PC-3 (cell line): ENCODE measurements at regions not wholly inside any gene's neighbourhood (a gene's known extent, or its start where the extent isn't known, plus 50 kb on each side); places are given as distances from the start of the nearest gene placed in this dataset.
"Not testable (repeated sequence)": the region's sequence is repeated elsewhere in the genome, so short reads cannot be mapped to it uniquely, and the experiment has no call there.

ENCODE experiments used
- ATAC-seq: fragments of 200-7000 bp; cut with Tn5 transposase; 2 replicates; pipeline ENCODE4 v1.9.1; 2020; ENCODE audit warnings: mild to moderate bottlenecking, moderate library complexity
- BruUV-seq: library from RNA; stranded (reverse); fragments of 400-500 nt; replicated peaks from 2 replicates; lab custom pipeline; 2021; lab: Mats Ljungman, UMichigan
- CTCF ChIA-PET: fragments of 300-600 bp; sonication (Branson Sonifier 250); formaldehyde crosslinking; loops from one replicate; lab custom pipeline; 2022; ENCODE audit warnings: antibody characterized with exemption; lab: Charles Lee
- POLR2A ChIA-PET: fragments of 300-600 bp; sonication (Branson Sonifier 250); formaldehyde crosslinking; loops from one replicate; lab custom pipeline; 2022; ENCODE audit warnings: antibody characterized with exemption; ENCODE audit not compliant: unreplicated experiment; lab: Charles Lee
- DNase-seq: peaks from one replicate; pipeline ENCODE4 v3.0.0-alpha.2; 2015
- H2AFZ ChIP-seq: fragments of 300-600 bp; sonication (generic); 2 replicates; pipeline ENCODE4 v1.6.0; 2016; ENCODE audit warnings: antibody characterized with exemption, low read length
- H3F3A ChIP-seq: fragments of 300-600 bp; sonication (generic); one replicate; pipeline ENCODE4 v1.6.0; 2017; ENCODE audit warnings: antibody characterized with exemption, low read length, control low read depth, mild to moderate bottlenecking; ENCODE audit not compliant: unreplicated experiment
- H3K27ac ChIP-seq: fragments of 300-600 bp; sonication (generic); 2 replicates; pipeline ENCODE4 v1.5.1; 2016; ENCODE audit warnings: mild to moderate bottlenecking, low read length
- H3K27me3 ChIP-seq: fragments of 300-600 bp; sonication (generic); 2 replicates; pipeline ENCODE4 v1.6.1; 2016; ENCODE audit warnings: low read length, mixed read lengths
- H3K36me3 ChIP-seq: fragments of 300-600 bp; sonication (generic); 2 replicates; pipeline ENCODE4 v1.6.1; 2016; ENCODE audit warnings: low read depth, mixed run types, low read length, mixed read lengths
- H3K4me1 ChIP-seq: fragments of 300-600 bp; sonication (generic); 2 replicates; pipeline ENCODE4 v1.5.1; 2016; ENCODE audit warnings: low read length; ENCODE audit not compliant: insufficient read depth
- H3K4me2 ChIP-seq: fragments of 300-600 bp; sonication (generic); 2 replicates; pipeline ENCODE4 v1.6.0; 2016; ENCODE audit warnings: low read length
- H3K4me3 ChIP-seq: fragments of 300-600 bp; sonication (generic); 2 replicates; pipeline ENCODE4 v1.5.1; 2016; ENCODE audit warnings: mild to moderate bottlenecking, low read length, mixed read lengths
- H3K79me2 ChIP-seq: fragments of 300-600 bp; sonication (generic); 2 replicates; pipeline ENCODE4 v1.6.1; 2017; ENCODE audit warnings: low read length, mixed read lengths
- H3K9ac ChIP-seq: fragments of 300-600 bp; sonication (generic); 2 replicates; pipeline ENCODE4 v1.6.0; 2016; ENCODE audit warnings: mild to moderate bottlenecking, low read length
- H3K9me2 ChIP-seq: fragments of 300-600 bp; sonication (generic); replicated peaks from 2 replicates; pipeline ENCODE4 v1.6.1; 2016; ENCODE audit warnings: mixed run types, low read length, mixed read lengths
- H3K9me3 ChIP-seq: fragments of 300-600 bp; sonication (generic); 2 replicates; pipeline ENCODE4 v1.6.1; 2016; ENCODE audit warnings: low read length, mixed read lengths
- H4K20me1 ChIP-seq: fragments of 300-600 bp; sonication (generic); 2 replicates; pipeline ENCODE4 v1.6.1; 2016; ENCODE audit warnings: low read length, mixed read lengths
- EZH2 ChIP-seq: fragments of 300-600 bp; sonication (generic); IDR thresholded peaks from one replicate; pipeline ENCODE4 v1.6.1; 2017; ENCODE audit warnings: antibody characterized with exemption, mild to moderate bottlenecking, low read length; ENCODE audit not compliant: unreplicated experiment
- EZH2phosphoT487 ChIP-seq: fragments of 300-600 bp; sonication (generic); IDR thresholded peaks from 2 replicates; pipeline ENCODE4 v1.6.1; 2018; ENCODE audit warnings: mild to moderate bottlenecking, antibody characterized with exemption, low read length, borderline replicate concordance
- intact Hi-C: fragments of 100-400 bp; cut with micrococcal nuclease; formaldehyde crosslinking; loops from 2 replicates; pipeline ENCODE4 v1.9.0; 2023
- TF ChIP-seq, protein P1 (sequence below): fragments of 300-600 bp; sonication (generic); conservative IDR thresholded peaks from 2 replicates; pipeline ENCODE4 v1.5.1; 2017; ENCODE audit warnings: antibody characterized with exemption, low read depth, mild to moderate bottlenecking, low read length

DNA sequence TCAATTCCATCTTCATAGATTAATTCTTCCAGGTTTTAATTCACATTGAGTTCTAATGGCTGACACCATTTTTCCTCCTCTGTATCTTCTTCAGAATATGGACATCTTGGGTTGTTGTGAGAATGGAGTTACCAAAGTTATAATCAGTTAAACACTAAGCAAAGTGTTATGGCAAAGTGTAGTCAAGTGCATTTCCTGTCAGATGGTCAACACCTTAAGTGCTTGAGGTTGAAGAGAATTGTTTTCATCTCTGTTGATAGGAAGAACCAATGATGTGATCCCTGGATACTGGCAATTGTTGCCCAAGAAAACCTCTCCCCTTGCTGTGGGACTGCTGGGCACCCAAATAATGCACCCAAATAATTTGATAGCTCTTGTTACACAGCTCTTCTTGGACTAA, 102.6 kb upstream of the SATB1 start:
- H3K4me1 ChIP-seq: peaks cover 5% of the 10 kb centered on the region
- no peaks in the 10 kb centered on the region for H4K20me1 ChIP-seq
- no peaks in the 10 kb centered on the region for H3K79me2 ChIP-seq
- H3K9me3 ChIP-seq: no peaks in the 10 kb centered on the region
- TF ChIP-seq EZH2phosphoT487 (no peak), EZH2 (no peak)
- TF ChIP-seq, protein P1, sequence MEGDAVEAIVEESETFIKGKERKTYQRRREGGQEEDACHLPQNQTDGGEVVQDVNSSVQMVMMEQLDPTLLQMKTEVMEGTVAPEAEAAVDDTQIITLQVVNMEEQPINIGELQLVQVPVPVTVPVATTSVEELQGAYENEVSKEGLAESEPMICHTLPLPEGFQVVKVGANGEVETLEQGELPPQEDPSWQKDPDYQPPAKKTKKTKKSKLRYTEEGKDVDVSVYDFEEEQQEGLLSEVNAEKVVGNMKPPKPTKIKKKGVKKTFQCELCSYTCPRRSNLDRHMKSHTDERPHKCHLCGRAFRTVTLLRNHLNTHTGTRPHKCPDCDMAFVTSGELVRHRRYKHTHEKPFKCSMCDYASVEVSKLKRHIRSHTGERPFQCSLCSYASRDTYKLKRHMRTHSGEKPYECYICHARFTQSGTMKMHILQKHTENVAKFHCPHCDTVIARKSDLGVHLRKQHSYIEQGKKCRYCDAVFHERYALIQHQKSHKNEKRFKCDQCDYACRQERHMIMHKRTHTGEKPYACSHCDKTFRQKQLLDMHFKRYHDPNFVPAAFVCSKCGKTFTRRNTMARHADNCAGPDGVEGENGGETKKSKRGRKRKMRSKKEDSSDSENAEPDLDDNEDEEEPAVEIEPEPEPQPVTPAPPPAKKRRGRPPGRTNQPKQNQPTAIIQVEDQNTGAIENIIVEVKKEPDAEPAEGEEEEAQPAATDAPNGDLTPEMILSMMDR: no peak
- DNase-seq (no peak), ATAC-seq (no peak)
- no peaks in the 10 kb centered on the region for H3F3A ChIP-seq
- H3K9me2 ChIP-seq: 0 out of 2 replicates have a peak, but pooled peaks cover 2% of the 10 kb centered on the region
- H3K4me3 ChIP-seq: no peak overlapping the region
- CTCF ChIA-PET: no interaction called here
- H2AFZ ChIP-seq: no peak overlapping the region
- no TSS peak for BruUV-seq
- H3K9ac ChIP-seq: no peak overlapping the region
- intact Hi-C loops: no loop called here
- no peak overlapping the region for H3K4me2 ChIP-seq
- no peaks in the 10 kb centered on the region for H3K27me3 ChIP-seq
- no peak overlapping the region for H3K27ac ChIP-seq
- H3K36me3 ChIP-seq: no peaks in the 10 kb centered on the region
- POLR2A ChIA-PET: no interaction called here

DNA sequence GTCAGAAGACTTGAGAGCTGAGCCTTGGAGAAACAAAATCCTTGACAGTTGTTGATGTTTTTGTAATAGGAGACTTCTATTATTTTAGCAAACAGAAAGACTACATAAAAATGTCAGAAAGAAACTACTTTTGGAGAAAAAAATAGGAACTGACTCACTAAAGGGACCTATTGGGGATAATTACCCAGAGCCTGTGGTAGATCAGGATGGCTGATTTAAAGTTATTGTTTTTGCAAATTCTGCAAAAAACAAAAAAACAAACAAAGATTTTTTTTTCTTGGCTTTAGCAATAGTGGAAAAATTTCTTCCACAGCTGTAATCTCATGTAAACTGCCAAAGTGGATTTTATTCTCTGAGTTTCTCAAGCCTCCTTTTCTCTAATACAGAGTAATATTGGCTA, 101.5 kb upstream of the SATB1 start:
- Histone ChIP-seq H3K27me3 (no peaks in the 10 kb centered on the region), H3K4me2 (no peak overlapping the region), H3K9me2 (0 out of 2 replicates have a peak, but pooled peaks cover 2% of the 10 kb centered on the region), H3K4me1 (peaks cover 12% of the 10 kb centered on the region), H3K27ac (no peak overlapping the region), H3K9ac (no peak overlapping the region), H3F3A (no peaks in the 10 kb centered on the region), H3K36me3 (no peaks in the 10 kb centered on the region), H4K20me1 (no peaks in the 10 kb centered on the region), H3K4me3 (no peak overlapping the region), H2AFZ (no peak overlapping the region), H3K9me3 (no peaks in the 10 kb centered on the region), H3K79me2 (no peaks in the 10 kb centered on the region)
- POLR2A ChIA-PET: no interaction called here
- TF ChIP-seq EZH2phosphoT487: no peak
- TF ChIP-seq EZH2: no peak
- TF ChIP-seq, protein P1: no peak
- CTCF ChIA-PET: no interaction called here
- DNase-seq (no peak), ATAC-seq (no peak)
- intact Hi-C loops: no loop called here
- no TSS peak for BruUV-seq

DNA sequence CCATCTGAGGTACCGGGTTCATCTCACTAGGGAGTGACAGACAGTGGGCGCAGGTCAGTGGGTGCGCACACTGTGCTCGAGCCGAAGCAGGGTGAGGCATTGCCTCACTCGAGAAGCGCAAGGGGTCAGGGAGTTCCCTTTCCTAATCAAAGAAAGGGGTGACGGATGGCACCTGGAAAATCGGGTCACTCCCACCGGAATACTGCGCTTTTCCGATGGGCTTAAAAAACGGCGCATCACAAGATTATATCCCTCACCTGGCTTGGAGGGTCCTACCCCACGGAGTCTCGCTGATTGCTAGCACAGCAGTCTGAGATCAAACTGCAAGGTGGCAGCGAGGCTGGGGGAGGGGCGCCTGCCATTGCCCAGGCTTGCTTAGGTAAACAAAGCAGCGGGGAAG, 91.0 kb upstream of the SATB1 start:
- H3K9me3 ChIP-seq, H3K4me3 ChIP-seq, H3K9me2 ChIP-seq, H3K27me3 ChIP-seq, CTCF ChIA-PET, H2AFZ ChIP-seq, ATAC-seq, POLR2A ChIA-PET, BruUV-seq, H3K27ac ChIP-seq, intact Hi-C loops, H3K36me3 ChIP-seq, H3K9ac ChIP-seq, H3F3A ChIP-seq, H4K20me1 ChIP-seq, DNase-seq, H3K4me2 ChIP-seq, H3K79me2 ChIP-seq, H3K4me1 ChIP-seq: not testable (repeated sequence)
